HG03139 (cell line): ENCODE measurements at regions not wholly inside any gene's neighbourhood (a gene's known extent, or its start where the extent isn't known, plus 50 kb on each side); places are given as distances from the start of the nearest gene placed in this dataset.

Source experiments
- ATAC-seq: cut with Tn5 transposase; IDR thresholded peaks from one replicate; pipeline ENCODE4 v1.9.1; 2021; ENCODE audit not compliant: unreplicated experiment

GRCh38 chr20:52652271-52652670, 319.9 kb upstream of the TSHZ2 start:
- no peak for ATAC-seq

GRCh38 chr20:52649727-52650126, 322.4 kb upstream of the TSHZ2 start:
- ATAC-seq, result no peak

GRCh38 chr20:52645822-52646221, 326.3 kb upstream of the TSHZ2 start:
- ATAC-seq, result no peak

- no peak for ATAC-seq
These were observed 329.1 kb upstream of the TSHZ2 start for GRCh38 chr20:52643034-52643433.

GRCh38 chr20:52637201-52637600, 335.0 kb upstream of the TSHZ2 start:
- no peak for ATAC-seq

GRCh38 chr20:52631469-52631868, 340.7 kb upstream of the TSHZ2 start:
- no peak for ATAC-seq

- no peak for ATAC-seq
These were observed 342.0 kb upstream of the TSHZ2 start for GRCh38 chr20:52630138-52630537.

GRCh38 chr20:52624281-52624680, 347.9 kb upstream of the TSHZ2 start:
- no peak for ATAC-seq

GRCh38 chr20:52622081-52622480, 350.1 kb upstream of the TSHZ2 start:
- no peak for ATAC-seq

- ATAC-seq, result no peak
These were observed 350.8 kb upstream of the TSHZ2 start for GRCh38 chr20:52621401-52621800.

- no peak for ATAC-seq
These were observed 352.5 kb upstream of the TSHZ2 start for GRCh38 chr20:52619671-52620070.

GRCh38 chr20:52619101-52619500, 353.1 kb upstream of the TSHZ2 start:
- ATAC-seq, result no peak

- ATAC-seq, result no peak
These were observed 355.5 kb upstream of the TSHZ2 start for GRCh38 chr20:52616629-52617028.

- no peak for ATAC-seq
These were observed 357.9 kb upstream of the TSHZ2 start for GRCh38 chr20:52614051-52614863.

GRCh38 chr20:52612046-52612632, 360.0 kb upstream of the TSHZ2 start:
- ATAC-seq, result no peak

GRCh38 chr20:52610749-52611148, 361.4 kb upstream of the TSHZ2 start:
- no peak for ATAC-seq

- ATAC-seq, result no peak
These were observed 370.7 kb upstream of the TSHZ2 start for GRCh38 chr20:52601295-52601971.

GRCh38 chr20:52596256-52596655, 375.9 kb upstream of the TSHZ2 start:
- ATAC-seq, result no peak

- ATAC-seq, result no peak
These were observed 376.6 kb upstream of the TSHZ2 start for GRCh38 chr20:52595518-52595917.

- ATAC-seq, result no peak
These were observed 378.5 kb upstream of the TSHZ2 start for GRCh38 chr20:52593654-52594053.

- ATAC-seq, result no peak
These were observed 379.6 kb upstream of the TSHZ2 start for GRCh38 chr20:52592567-52592966.

- ATAC-seq, result no peak
These were observed 382.1 kb upstream of the TSHZ2 start for GRCh38 chr20:52590100-52590499.
